G401.6 (cell line): ENCODE measurements at regions not wholly inside any gene's neighbourhood (a gene's known extent, or its start where the extent isn't known, plus 50 kb on each side); places are given as distances from the start of the nearest gene placed in this dataset.
A peak's percentile ranks its signal among the peaks of the same experiment; 100 is the strongest.
"Not testable (repeated sequence)": the region's sequence is repeated elsewhere in the genome, so short reads cannot be mapped to it uniquely, and the experiment has no call there.

Experiments
- FAIRE-seq: peaks from 2 replicates; lab custom pipeline; 2012; peaks lifted over from hg19 to GRCh38; lab: Jason Lieb, UNC

DNA sequence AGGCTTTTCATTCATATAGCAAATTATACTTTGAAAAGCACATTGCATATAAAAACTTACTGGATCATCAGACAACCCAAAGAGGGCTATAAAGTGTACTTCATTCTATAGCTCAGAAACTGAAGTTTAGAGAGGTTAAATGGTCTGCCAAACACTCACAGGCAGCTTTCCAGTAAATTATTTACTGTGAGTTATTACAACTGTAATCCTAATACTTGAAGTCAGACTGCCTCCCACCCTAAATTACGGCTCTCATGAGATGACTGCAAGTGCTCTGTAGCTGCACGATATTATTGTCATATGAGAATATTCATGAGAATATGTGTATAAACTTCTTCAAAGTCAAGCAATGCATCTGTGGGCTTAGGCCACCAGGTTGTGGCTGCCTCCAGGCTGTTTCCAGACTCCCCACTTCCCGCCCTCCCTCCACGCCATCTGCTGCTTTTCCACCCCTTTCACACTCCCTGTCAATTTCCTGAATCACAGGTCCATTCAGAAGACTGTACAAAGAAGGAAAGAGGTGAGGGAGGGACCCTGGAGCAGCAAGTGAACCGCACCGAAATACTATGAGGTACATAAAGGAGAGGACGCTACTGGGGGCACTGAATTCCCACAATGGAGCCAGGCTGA is 111.1 kb upstream of the SPOPL start:
- FAIRE-seq, result no peak

GRCh38 chr2:138391946-138392345 is 109.6 kb upstream of the SPOPL start:
- FAIRE-seq, result no peak

GRCh38 chr2:138395565-138396306 is 105.8 kb upstream of the SPOPL start:
- FAIRE-seq, result no peak

- no peak for FAIRE-seq
These were observed 104.7 kb upstream of the SPOPL start for GRCh38 chr2:138396843-138397242.

DNA sequence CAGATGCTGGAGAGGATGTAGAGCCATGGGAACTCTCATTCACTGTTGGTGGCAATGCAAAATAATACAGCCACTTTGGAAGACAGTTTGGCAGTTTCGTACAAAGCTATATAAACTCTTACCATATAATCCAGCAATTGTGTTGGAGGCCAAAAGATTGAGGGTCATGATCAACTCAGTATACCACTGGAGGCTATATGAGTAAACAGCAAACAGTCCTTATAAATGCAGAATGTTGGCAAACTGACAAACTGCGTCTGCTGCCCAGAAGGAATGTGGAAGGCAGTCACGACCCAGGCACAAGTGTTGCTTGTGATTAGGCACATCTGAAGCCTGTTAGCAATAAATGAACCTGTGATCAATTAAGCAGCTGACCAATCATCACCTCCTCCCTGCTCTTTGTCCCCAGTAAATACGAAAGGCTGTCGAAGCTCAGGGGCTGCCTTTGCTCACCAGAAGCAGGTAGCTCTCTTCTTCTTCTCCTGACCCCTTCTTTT is 98.1 kb upstream of the SPOPL start:
- FAIRE-seq, result no peak

GRCh38 chr2:138414014-138414413 is 87.6 kb upstream of the SPOPL start:
- peak; percentile 28 for FAIRE-seq

DNA sequence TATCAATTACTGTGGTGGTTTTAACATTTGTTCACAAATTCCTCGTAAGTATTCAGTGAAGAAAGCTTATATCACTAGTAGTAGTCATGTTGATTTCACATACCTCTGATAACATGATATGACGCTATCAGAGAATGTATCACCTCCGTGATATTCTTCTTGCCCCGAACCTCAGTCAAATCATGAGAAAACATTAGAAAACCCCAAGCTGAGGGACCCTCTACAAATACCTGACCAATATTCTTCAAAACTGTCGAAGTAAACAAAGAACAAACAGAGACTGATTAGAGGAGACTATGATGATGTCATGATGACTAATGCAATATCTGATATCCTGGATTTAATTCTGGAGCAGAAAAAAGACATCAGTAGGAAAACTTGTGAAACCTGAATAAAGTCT is 85.6 kb upstream of the SPOPL start:
- no peak for FAIRE-seq

- FAIRE-seq, result no peak
These were observed 83.1 kb upstream of the SPOPL start for GRCh38 chr2:138418453-138418852.

- FAIRE-seq, result no peak
These were observed 80.1 kb upstream of the SPOPL start for GRCh38 chr2:138421315-138421970.

- no peak for FAIRE-seq
These were observed 79.6 kb upstream of the SPOPL start for GRCh38 chr2:138421971-138422335.

GRCh38 chr2:138423198-138423597 is 78.4 kb upstream of the SPOPL start:
- no peak for FAIRE-seq

DNA sequence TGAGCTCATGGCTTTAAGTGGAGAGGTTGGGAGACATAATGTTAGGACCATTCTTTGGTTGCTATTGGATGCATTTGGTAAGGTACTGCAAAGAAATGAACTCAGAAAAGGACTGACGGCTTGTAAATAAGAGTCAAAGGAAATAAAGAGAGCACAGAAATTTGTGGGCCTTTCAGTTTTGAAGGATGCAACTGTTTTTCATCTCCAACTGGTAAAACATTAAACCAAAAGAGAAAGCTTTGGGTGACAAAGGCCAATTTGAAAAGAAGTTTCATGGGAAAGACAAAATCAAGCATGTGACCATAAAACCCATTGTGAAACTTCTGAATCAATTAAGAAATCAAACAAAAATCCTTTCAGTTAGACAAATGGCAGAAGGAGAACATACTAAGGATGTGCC is 77.8 kb upstream of the SPOPL start:
- FAIRE-seq, result no peak

DNA sequence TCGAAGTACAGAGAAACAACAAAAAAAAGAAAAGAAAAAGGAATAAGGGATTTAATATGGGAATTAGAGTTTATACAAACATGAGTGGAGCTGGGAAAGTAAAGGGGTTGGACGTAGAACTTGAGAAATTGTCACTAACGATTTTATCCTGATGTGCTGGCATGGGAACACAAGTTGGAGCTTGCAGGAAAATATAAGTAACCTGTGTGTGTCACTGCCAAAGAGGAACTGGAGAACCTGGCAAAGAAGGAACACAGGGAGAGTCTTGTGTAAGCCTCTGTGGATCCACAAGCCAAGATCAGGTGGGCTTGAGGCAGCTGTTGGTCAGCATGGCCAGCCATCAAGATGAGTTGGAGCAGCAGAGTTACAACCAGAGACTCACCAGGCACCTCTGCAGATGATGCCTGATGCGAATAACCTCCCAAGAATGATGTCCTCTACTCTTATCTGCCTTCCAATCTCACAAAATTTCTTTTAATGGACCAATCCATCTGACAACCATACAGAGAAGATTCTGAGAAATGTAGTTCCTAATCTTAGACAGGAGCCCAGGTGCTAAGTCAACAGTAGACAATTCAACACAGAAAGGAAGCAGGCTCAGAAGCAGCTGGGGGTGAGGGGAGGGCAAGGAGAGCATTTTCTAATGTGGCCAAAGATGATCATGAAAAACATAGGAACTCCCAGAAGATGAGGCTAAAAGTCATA is 77.0 kb upstream of the SPOPL start:
- FAIRE-seq, result no peak

DNA sequence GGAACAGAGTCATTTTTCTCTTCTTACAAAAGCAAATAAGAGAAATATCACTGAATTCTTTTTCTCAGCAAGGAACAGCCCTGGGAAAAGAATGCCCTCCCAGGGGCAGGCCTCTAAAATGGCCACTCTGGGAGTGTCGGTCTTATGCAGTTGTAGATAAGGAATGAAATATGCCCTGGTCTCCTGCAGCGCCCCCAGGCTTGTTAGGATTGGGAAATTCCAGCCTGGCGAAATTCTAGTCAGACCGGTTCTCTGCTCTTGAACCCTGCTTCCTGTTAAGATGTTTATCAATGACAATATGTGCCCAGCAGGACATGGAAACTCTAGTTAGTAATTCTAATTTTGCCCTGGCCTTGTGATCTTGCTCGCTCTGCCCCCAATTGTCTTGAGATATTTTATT is 75.5 kb upstream of the SPOPL start:
- FAIRE-seq, result not testable (repeated sequence)

GRCh38 chr2:138428710-138429440 is 72.7 kb upstream of the SPOPL start:
- no peak for FAIRE-seq

DNA sequence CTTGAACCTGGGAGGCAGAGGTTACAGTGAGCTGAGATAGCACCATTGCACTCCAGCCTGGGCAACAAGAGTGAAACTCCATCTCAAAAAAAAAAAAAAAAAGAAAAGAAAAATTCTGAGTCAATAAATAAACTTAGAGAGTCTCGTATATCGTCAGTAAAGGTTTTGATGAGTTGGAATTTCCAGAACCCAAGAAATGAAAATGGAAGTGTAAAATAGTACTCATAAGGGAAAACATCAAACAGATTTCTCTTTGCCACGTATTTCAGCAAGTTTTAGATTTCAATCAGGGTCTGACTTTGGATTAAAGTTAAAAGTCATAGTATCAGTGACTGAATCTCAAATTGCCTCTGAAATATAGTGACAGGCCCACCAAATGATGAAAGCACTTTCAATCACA is 71.4 kb upstream of the SPOPL start:
- FAIRE-seq, result no peak

GRCh38 chr2:138432971-138433370 is 68.6 kb upstream of the SPOPL start:
- no peak for FAIRE-seq

GRCh38 chr2:138433995-138434951 is 67.3 kb upstream of the SPOPL start:
- no peak for FAIRE-seq

- FAIRE-seq, result no peak
These were observed 65.9 kb upstream of the SPOPL start for GRCh38 chr2:138435701-138436100.

GRCh38 chr2:138439733-138440132 is 61.8 kb upstream of the SPOPL start:
- no peak for FAIRE-seq

DNA sequence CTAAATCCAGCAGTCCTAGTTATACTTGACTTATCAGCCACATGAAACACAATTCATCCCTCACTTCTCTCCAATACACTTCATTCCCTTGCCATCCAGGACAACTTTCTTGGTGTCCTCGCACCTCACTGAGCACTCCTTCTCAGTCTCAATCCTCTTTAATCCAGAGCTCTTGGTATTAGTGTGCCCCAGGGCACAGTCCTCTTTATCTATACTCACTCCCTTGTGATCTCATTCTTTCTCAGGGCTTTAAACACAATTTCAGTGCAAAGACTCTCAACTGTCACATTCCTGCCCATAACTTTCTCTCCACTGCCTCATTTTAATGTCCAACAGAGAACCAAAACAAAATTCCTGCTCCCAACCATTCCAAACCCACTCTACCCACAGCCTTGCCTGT is 60.8 kb upstream of the SPOPL start:
- no peak for FAIRE-seq
